NCI-H345 treated with DMSO at 0.1 percent for 48 hours (cell line): ENCODE measurements at regions not wholly inside any gene's neighbourhood (a gene's known extent, or its start where the extent isn't known, plus 50 kb on each side); places are given as distances from the start of the nearest gene placed in this dataset.
"Not testable (repeated sequence)": the region's sequence is repeated elsewhere in the genome, so short reads cannot be mapped to it uniquely, and the experiment has no call there.

Experiments
- DNase-seq: peaks from one replicate; lab custom pipeline; 2025; ENCODE audit not compliant: unreplicated experiment; lab: John Stamatoyannopoulos, UW

DNA sequence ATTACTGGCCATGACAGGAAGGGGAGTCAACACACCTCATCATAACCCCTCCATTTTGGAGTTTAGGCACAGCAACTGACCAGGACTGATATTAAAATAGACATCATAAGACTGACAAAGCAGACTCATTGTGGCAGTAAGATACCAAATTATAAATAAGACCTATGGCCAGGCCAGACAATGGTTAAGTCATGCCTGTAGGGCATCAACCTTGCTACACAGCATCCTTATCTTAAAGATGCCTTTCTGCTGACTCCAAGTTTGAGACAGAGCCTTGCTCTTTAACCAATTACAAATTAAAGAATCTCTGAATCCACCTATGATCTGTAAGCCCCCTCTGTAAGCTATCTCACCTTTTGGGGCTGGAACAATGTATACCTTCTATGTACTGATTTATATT lies 65.5 kb downstream of the VCX2 start:
- no peak for DNase-seq

DNA sequence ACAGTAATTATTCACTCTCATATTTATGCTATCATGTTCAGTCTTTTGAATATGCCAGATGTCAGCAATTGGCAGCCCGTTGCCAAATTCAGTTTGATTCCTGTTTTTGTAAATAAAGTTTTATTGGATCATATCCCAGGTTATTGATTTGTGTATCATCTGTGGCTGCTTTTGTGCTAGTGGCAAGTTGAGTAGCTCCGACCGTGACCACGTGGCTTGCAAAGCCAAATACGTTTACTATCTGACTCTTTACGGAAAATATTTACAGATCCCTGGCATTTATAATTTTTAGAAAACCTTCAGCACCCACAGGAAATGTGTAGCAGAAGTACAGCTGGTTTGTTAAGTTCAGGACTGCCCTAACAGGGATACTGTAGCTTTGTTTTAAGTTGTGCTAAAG lies 67.4 kb downstream of the VCX2 start:
- no peak for DNase-seq

DNA sequence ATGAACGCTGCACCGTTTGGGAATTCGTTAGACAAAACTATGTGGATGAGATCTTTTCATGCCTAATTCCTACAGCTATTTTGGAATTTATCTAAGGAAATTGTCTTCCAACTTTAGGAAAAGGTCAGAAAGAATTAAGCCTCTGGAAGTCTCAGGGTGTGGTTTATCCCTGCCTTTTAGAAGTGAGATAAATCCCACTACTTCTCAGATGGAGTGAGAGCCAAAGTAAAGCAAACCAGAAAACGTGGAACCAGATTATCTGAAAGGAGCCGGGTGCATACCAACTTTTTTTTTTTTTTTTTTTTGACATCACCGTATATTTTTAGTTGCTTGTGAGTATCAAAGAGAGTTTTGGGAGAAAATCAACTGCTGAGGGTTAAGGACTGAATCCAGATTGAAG lies 79.6 kb downstream of the VCX2 start:
- DNase-seq, result no peak

DNA sequence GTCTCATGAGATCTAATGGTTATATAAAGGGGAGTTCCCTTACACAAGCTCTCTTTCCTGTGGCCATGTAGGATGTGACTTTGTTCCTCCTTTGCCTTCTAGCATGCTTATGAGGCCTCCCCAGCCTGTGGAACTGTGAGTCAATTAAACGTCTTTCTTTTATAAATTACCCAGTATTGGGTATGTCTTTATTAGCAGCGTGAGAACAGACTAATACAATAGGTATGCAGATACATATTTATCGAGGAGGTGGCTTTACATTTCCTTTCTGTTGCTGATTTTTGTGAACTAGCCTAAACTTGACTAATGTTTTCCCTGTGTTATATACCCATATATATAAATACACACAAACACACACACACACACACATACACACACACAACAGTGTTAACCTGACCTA lies 80.2 kb downstream of the VCX2 start:
- DNase-seq, result no peak

DNA sequence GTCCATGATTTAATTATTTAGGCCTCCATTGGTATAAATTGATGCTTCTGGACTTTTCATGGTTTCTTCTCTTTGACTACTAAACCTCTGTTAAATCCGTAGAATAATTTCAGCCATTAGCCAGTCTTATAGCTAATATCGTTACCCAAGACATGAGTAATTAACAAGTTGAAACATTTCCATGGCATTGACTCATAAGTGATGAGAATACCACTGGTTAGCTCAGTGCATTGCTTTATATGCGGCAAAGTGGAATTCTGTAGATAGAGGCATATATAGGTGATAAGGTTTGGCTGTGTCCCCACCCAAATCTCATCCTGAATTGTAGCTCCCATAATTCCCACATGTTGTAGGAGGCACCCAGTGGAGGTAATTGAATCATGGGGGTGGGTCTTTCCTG lies 80.6 kb downstream of the VCX2 start:
- no peak for DNase-seq

DNA sequence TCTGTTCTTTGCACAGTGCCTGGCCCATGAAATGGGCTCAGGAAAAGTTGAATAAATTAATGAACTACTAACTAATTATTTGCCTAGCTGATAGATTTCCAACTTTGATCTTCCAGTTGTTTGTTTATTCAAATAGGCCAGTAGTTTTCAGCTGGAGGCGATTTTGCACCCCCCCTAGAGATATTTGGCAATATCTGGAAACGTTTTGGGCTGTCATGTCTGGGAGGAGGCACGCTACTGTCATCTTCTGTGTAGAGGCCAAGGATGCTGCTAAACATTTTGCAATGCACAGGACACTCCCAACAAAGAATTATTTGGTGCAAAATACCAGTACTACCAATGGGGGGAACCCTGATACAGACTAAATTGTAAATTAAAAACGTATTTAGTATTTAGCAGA lies 81.9 kb downstream of the VCX2 start:
- DNase-seq, result no peak

DNA sequence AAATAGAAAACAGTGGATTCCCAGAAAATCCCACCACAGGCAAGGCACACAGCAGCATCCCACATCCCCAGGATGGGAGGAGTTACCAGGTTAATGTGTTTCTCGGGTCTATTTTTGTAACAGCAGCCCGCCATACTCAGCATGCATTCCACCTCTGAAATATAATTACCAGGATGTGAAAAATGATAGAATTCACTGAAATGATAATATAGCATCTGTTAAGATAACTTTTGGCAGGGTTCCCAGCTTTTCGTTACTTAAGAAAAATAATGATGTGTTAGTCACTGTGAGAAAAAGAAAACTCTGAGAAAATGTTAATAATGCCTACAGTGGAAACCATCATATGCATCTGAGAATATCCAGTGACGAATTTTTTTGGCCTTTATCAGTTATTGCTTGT lies 87.1 kb downstream of the VCX2 start:
- DNase-seq, result no peak

DNA sequence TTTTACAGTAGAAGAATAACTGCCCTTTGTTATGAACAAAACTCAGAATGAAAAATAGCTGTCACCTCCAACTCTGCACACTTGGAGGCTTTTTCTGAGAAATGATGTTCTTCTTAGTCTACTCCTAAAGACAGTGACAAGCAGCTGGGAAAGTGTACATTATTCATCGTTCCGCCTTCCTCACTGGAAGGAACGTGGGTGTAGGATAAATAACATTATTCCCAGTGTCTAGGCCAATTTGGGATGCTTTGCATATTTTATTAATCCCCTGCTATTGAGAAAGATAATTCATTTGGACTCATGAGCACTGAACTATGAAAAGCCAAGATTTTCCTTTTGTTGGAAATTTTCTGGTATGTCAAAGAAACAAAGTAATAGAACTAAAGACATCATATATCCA lies 87.8 kb downstream of the VCX2 start:
- no peak for DNase-seq

DNA sequence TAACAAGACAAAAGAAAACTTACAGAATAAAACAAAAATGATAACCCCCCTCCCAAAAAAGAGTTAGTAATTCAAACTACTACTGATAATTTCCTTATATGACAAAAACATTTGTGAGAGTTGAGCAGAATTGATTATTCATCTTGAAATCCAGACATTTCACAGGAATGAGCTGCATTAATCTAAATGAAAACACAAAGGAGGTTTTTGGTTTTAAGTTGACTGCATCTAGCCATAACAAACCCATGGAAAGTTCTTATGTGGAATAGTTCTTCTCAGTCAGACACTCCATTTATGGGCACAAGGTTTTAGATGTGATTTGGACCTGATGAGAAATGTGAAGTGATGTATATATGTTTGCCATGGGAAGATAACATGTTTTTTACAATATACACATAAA lies 95.4 kb downstream of the VCX2 start:
- DNase-seq, result no peak

DNA sequence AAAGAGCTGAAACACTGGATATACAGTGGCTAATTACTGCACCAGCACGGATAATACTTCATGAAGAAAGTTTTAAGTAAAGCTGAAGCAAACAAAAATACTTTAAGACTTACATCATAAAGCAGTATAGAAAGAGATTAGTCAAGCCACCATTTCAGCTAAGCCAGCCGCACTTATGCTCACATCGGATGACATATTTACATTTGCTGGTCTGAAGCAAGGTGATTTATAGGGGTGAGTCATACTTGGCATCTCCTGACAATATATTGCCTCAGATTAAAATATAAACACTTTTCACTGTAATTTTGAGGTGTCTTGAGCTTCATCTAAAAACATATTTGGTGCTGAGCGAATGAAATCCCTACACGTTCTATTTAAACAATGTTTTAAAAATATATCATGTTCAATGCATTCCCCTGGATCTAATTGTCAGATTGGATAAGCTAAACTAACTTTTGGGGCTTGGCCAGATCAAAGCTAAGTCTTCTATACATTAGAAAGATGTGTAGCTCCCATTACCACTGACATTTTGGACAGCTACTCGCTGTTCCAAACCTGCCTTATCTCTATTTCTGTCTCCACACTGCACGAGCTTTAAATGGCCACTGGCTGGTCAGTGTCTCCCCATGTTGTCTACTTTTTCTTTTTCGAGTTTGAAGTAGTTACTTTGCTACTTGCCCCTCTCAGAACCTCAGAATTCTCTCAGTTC lies 103.2 kb downstream of the VCX2 start:
- no peak for DNase-seq

DNA sequence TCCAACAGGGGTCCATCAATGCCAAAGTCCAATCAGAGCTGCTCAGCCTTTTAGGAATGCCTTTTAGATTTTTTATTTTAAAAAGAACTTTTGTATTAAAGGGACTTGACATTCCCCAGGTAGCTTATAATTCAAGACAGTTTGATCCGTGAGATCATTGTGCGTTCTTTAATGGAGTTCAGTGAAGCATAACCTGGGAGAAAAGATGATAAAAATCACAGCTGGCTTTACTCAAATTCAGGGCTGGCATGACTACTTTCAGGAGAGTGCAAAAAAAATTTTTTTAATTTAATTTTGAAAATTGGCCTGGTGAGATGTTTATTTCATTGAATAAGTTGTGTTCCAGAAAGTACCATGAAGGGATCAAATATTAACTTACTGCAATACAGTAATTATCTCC lies 118.2 kb downstream of the VCX2 start:
- no peak for DNase-seq

DNA sequence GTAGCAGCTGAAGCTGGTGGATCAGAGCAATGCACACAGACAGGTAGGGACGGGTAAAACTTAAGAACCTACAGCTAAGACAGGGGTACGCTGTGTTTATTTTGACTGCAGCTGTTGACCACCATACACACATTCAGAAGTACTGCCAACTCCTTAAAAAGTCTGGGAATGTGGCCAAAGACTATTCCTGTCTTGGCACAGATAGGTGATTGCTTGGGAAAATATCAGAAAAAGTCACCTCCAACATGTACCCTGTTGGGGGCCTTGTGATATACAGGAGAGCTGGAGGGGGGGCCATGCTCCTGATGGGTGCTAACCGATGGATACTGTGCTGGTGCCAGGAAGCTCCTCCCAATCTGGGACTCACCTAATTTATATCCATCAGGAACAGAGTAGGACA lies 121.2 kb downstream of the VCX2 start:
- DNase-seq, result no peak

DNA sequence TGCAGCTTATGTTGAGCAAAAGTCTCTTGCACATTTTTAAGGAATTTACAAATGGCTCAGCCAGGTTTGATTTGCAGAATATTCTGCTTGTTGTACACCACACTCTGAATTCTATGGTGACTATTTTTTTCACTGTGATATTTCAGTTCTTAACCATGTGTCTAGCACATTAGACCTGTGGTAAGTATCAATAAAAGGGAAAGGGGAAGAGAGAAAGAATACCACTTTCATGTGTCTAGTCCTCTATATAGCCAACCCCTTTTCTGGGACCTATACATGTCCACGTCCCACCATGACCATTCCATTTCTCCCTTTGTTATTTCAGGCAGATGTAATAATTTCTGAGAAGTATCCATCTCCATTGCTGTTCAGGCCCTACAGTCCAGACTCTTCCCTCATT lies 121.3 kb upstream of the PNPLA4 start:
- no peak for DNase-seq

DNA sequence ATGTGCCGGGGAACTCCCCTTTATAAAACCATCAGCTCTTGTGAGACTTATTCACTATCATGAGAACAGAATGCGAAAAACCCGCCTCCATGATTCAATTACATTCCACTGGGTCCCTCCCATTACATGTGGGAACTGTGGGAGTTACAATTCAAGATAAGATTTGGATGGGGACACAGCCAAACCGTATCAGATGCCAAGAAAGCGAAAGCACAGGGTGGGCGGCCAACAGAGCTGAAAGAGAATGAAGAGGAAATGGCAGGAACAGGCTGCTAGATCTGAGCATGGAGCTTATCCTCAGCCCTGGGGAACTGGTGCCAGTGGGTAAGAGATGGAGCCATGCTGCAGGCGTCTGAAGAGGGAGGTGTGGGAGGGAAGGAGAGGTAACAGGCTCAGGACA lies 117.7 kb upstream of the PNPLA4 start:
- DNase-seq, result no peak

DNA sequence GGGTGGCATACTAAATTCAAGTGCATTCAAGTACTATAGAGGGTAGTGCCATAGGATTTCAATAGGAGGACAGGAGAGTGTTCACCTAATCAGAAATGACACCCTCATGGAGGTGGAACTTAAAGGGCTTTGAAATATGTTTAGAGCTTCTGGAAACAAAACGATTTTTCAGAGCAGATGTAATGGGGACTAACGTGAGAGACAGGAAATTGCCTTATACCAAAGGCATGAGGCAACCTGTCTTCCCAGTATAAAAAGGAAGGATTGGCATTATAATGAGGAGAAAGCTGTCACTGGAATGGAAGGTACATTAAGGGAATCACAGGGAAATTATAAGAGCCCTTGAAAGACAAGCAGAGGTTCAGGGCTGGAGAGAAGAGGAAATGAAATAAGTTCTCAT lies 116.3 kb upstream of the PNPLA4 start:
- no peak for DNase-seq

DNA sequence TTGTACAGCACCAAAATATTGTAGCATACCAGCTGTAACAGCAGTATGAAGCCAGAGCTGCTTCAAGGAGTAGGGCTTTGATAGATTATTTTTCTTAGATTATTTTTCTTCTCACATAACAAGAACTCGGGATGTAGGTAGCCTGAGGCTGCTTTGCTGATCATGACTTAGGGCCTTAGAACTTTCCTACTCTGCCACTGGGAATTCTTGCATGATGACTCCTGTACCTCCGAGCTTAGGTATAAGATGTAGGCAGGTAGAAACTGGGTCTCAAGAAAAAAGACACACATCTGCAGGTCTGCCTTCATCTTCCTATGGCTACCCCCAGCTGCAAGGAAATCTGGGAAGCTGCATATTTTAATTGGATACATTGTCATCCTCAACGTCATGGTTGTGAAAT lies 115.9 kb upstream of the PNPLA4 start:
- no peak for DNase-seq

DNA sequence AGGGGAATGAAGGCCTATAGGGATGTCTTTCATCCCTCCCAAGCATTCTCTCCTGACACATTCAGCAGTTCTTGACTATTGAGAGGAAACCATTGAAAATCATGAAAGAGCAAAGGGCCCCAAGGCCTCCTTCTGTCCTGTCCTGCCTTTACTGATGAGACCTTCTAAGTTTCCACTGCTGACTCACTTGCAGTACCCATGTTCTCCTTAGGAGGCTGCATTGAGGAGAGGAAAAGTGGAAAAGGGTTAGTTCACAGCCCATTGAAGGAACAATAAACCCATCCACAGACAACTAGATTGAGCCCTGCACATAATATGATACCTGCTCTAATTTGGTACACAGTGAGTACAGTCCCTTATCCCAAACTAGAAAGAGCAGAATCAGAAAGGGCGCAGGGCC lies 115.1 kb upstream of the PNPLA4 start:
- peak; percentile 16 for DNase-seq

DNA sequence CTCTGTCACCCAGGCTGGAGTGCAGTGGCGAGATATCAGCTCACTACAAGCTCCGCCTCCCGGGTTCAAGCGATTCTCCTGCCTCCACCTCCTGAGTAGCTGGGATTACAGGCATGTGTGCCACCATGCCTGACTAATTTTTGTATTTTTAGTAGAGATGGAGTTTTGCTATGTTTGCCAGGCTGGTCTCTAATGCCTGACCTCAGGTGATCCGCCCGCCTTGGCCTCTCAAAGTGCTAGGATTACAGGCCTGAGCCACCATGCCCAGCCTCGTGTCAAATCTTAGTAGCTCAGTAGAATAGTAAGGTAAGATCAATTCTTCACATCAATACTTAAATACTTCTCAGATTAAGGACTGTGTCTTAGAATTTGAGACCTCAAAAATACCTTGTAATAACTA lies 112.5 kb upstream of the PNPLA4 start:
- DNase-seq, result not testable (repeated sequence)

DNA sequence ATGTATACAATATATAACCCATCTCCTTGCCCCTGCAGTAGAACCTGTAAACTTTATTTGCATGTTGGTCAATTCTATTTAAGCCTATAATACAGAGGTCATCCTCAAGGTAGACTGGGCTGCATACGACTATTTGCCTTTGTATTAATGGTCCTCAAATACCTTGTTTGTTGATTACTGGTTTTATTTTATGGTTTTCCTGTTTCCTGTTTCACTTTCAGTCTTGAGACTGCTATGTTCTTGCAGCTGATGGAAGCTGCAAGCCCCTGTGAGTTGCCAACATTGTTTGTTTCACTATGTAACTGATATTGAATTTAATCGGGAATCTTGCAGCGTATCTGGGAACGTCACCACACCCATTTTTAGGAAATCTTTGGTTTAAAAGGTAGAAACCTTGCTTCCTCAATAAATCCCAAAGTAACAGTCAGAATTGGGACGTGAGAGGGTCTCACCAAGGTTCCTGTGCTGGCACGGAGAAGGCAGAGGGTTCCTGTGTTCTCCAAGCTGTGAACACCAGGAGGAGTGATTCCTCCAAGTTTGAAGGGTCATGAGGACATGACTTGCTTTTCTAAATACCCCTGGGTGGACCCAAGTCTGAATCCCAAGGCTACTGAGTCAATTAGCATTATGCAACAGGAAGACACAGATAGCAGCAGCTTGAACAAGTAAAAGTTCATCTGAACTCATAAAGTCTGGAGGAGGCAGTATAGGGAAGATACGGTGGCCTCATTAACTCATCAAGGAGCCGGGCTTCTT lies 110.6 kb upstream of the PNPLA4 start:
- no peak for DNase-seq

DNA sequence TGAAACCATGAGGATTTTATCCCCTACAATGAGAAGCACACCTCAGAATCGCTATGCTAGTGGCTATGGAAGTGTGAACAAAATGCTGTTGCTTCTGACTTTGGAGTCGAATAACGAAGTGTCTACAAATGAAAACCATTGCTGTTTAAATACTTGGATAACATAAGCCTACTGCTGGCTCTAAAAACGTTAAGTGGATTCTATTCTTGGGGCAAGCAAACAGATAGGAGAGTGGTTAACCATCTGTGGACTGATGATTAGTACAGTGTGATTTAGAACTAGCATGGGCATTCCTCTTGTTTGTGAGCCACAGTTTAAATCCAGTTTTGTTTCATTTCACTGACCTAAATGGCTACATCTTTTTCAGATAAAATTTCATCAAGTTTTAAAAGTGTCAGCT lies 109.7 kb upstream of the PNPLA4 start:
- DNase-seq, result peak; percentile 28

DNA sequence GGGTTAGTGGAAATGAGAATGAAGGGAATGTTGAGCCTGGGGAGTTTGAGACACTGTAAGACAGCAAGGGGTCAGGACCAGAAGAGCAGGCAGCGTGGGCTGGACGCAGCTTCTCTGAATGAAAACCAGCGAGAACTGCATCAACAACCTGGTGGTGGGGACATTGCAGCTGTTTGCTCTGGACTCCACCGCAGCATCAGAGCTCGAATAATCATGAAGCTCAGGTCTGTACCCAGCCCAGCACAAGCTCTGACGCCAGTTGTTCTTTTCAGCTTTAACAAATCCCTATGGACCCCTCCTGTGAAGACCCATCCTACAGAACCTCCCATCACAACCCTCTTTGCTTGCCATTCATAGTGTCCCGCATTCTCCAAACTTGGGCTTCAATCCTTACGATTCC lies 106.8 kb upstream of the PNPLA4 start:
- DNase-seq, result no peak

DNA sequence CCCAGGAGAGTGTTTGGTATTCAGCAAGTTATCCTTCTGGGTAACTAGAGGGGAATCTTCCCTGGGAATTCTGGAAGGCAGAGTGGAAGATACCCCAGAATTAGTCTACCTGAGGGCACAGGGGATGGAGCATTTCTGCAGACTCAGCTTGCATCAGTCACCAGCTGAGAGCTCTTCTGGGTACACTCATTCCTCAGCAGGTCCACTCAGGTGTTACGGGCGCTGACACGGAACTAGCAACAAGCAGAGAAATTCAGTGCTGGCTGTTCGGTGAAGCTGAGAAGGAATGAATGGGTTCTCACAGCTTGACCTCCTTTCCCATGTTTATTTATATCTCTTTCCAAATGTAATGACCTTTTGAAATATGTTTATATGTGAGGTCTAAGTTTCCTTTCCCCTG lies 106.0 kb upstream of the PNPLA4 start:
- no peak for DNase-seq

DNA sequence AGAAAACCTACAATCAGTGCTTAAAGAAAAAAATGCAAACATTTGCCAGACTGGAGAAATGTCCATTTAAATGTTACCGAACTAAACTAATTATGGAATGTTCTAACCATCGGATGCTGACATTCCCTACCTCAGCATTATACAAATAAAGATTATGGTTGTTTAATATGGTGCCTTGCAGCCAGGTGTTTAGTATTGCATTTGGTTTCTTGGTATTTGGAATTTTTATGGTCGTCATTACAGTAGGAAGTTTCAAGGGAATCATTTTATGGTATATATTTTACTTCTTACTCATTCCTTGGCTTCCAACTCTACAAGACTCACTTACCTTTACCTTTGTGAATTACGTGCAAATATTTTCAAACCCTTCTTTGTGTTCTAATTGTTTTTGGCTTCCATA lies 103.1 kb upstream of the PNPLA4 start:
- DNase-seq, result no peak
